Hematopoietic multipotent progenitor cell treated with erythropoietin and hydrocortisone succinate and interleukin-3 and kit ligand, for 4 days (in vitro differentiated cells): ENCODE measurements at regions not wholly inside any gene's neighbourhood (a gene's known extent, or its start where the extent isn't known, plus 50 kb on each side); places are given as distances from the start of the nearest gene placed in this dataset.

Experiments used
- DNase-seq: peaks from one replicate; pipeline ENCODE4 v3.0.0-alpha.2; 2015

DNA sequence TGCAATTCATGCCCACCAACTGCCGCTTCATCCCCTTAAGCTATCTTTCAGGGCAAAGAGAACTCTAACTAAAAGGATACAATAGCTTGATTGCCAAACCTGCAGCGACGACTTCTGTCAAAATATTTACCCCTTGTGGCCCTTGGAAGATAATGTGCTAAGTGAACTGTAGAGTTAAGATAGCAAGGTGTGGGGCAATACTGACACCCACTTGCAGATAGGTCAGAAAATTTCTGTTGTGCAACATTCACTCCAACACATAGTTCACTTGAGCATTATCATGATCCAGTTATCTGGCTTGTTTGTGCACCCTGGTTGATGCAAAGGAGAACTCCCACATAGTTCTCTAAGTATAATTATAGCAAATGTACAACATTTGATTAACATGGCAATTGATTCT lies 55.6 kb downstream of the RHOXF2B start:
- peak; percentile 86 for DNase-seq

DNA sequence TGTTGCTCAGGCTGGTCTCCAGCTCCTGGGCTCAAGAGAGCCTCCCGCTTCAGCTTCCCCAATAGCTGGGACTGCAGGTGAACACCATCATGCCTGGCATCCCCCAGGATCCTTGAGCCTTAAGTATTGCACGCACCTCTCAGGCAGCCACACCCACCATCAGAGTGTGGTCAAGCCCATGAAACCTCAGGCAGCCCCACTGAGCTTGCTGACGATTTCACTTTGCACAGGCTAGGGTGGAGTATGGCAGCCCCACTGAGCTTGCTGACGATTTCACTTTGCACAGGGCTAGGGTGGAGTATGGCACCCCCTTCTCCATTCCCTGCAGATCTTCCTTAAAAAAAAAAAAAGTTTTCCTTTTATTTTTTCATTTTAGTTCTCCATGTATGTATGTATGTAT lies 57.2 kb downstream of the RHOXF2B start:
- peak; percentile 16 for DNase-seq

DNA sequence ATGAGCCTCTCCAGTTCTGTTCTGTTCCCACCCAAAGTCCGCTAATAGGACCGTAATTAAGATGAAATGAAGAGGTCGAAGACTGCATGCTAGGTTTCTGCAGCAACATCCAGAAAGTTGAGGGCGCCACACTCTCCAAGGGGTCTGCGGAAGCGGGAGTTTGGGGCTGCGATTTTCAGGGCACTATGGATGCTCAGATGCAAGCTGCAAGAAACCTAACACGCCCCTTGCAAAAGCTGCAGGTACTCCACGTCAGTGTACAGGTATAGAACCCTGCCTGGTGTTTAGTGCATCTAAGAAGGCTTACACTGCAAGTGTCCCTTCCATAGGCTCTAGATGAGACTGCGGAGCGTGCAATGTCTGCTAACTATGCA lies 61.4 kb downstream of the RHOXF2B start:
- DNase-seq = no peak

DNA sequence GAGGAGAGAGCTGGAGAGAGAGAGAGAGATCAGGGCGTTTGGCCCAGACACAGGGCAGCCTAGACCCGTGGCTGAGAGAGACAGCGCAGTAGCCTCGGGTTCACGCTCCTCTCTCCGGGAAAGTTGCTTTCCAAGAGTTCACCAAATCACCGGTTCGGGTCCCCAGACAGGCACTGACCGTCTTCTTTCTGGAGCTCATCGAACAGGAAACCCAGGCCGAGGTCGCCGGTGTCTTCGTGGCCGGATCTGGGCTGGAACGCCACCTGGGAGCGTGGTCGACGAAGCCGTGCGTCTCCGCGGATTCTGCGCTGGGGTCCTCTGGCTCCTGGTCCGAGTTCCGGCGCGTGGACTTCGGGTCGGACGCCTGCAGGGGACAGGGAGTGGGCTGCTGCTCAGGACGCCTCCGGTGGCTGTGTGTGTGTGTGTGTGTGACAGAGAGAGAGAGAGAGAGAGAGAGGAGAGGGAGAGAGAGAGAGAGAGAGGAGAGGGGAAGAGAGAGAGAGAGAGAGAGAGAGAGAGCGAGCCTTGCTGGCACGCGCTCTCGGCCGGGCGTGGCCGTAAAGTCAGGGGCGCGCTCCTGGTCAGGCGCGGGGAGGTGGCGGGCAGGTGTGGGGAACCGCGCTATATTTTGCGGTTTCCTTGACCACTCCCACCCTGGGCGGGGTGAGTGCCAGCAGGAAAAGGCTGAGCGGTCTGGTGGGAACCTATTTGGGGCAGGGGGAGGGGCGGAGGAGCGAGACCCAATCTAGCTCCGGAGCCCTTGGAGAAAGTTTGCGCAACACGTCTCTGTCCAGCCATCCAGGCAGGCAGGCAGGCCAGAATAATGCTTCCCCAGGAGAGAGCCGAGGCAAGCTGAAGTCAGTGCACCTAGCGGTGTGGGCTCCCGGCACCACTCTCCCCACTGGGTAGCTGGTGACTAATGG lies 62.1 kb downstream of the RHOXF2B start:
- DNase-seq = peak; percentile 47

DNA sequence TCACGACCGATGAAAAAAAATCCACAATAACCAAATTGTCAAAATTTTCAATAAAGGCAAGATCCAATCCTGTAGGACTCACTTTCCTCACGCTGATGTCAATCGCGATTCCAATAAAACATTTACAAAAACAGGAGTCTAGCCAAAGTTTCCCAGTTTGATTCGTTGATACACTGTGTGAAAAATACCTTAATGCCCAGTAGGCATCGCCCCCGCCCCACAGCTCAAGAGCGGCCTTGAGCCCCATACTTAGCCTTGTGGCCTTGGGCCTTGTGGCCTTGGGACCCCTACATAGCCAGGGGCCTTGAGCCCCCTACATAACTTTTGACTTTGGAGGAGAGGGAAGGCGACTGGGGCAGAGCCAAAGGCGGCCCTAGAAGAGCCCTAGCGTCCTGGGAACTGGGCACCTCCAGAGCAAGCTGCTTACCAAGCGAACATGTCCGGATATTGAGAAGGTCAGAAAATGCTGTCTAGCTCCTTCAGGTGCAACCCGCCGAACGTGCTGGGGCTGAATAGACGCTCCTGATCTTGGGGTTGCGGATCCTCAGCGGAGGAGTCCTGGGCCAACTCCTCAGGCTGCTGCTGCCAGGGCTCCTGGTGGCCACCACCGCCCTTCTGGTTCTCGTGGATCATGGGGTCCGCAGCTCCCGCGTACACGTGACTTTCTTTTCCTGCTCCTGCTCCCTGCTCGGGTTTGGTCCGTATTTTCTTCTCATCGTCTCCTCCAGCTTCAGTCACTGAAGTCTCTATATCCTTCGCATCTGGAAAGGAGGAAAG lies 62.9 kb downstream of the RHOXF2B start:
- no peak for DNase-seq

DNA sequence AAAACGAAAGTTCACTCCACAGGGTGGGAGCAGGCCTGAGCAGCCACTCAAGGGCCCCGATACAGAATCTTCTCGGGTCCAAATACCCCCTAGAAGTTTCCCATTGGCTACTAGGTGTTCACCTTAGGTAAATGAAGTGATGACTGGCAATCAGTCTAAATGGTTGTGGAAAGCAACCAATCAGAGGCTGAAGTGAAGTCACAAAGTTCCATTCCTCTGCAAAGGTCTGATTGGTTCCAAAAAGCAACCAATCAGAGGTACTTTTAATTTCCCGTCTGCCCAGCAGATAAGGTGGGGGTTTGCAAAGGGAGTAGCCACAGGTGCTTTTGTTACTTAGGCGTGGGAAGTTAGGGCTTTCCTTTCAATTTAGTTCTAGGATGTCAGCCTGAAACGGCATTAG lies 58.2 kb upstream of the NKAP start:
- DNase-seq = no peak

DNA sequence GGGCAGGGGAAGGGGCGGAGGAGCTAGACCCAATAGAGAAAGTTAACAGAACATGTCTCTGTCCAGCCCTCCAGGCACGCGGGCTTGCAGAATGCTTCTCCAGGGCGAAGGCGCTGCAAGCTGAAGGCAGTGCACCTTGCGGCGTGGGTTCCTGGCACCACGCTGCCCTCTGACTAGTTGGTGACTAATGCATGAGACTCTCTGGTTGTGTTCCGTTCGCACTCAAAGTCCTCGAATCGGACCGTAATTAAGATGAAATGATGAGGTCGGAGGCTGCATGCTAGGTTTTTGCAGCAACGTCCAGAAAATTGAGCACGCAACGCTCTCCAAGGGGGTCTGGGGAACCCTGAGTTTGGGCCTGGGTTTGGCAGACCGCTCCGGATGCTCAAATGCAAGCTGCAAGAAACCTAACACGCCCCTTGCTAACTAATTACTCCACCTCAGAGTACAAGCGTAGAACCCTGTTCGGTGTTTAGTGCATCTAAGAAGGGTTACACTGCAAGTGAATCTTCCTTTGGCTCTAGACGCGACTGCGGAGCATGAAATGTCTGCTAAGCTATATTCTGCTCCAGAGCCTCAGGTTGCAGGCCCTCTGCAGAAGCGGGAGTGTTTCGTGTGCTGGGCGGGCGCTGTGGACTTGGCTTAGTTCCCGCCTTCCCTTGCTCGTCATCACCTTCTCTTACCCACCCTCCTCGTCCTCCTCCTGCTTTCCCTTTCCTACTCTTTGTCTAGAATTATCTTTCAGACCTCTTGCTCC lies 57.1 kb upstream of the NKAP start:
- DNase-seq = peak; percentile 29

DNA sequence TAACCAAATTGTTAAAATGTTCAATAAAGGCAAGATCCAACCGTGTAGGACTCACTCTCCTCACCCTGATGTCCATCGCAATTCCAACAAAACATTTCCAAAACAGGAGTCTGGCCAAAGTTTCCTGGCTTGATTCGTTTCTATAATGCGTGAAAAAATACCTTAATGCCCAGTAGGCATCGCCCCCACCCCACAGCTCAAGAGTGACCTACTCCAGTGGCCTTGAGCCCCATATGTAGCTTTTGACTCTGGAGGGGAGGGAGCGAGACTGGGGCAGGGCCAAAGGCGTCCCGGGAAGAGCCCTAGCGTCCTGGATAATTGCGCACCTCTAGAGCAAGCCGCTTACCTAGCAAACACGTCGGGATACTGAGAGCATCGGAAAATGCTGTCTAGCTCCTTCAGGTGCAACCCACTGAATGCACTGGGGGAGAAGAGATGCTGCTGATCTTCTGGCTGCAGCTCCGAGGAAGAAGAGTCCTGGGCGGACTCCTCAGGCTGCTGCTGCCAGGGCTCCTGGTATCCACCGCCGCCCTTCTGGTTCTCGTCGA lies 55.6 kb upstream of the NKAP start:
- no peak for DNase-seq

DNA sequence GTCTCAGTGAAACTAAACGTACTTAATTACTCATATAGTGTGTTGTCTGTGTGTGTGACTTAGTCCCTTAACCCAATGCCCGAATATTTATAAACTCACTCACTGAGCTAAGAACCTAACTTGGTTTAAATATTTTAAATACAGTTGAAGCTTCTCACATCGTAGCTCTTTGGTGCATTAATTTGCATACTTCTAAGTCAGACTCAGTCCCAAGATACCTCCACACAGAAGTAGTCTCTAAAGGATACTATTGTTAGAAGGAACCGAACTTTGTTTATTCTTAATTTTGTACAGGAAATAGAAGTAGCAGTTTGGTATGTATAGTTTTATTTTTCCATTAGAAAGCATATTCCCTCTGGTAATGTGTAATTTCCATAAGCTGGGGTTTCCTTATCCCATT lies 54.0 kb upstream of the NKAP start:
- DNase-seq = no peak

DNA sequence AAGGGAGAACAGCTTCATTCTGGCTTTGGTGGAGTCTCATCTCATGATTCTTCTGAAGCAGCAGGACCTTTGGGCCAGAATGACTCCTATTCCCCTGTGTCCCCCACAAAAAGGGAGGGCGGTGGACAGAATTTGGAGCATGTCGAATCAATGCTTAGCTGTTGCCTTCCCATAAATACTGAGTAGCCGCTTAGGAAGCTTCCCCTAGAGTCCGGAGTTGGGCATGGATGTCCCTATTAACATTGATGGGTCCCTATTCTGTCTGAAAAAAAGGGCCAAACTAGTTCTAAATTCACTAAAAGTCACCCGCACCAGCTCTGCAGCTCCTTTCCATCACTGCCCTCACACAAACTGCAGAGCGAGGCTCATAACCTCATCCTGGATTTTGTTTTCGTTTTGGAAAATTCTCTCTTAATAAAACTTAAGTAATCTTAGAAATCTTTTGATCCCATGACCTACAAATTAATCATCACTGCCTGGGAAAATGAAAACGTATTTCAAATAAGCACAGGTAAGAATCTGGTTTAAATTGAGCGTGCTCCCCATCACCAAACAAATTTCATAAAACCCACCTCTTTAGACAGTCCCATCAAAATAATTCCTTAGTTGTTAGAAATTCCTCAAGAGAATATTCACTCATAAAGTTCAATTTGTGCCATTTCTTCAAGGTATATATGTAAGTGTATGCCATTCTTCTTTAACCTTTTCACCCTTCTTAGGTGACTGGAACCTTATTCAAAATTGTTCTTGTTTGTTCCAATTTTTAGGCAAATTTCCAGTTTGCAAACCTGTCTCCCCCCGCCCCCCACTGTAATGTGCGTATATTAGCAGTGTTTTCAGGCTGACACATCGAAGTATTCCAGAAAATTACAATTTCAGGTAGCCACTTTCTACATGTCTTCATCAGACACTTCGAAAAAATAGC lies 53.3 kb upstream of the NKAP start:
- DNase-seq = no peak

DNA sequence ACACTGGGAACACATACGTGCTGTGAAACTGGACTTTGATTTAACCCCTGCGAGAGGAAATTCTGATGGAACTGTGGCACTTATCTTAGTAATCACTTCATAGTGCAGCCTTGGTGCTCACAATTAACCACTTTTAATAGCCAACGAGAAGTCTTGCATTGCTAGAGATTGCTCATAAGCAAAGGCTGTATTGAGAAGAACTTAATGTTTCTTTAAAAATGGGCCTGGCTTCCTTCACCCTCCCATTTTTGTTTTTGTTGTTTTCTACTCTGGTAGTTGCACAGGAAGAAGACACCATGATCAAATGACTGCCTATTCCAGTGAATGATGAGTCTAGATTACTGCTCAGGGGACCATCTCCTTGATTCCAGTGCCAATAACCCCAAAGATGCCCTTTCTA lies 52.5 kb upstream of the NKAP start:
- no peak for DNase-seq
